HEK293 (cell line): ENCODE measurements at regions not wholly inside any gene's neighbourhood (a gene's known extent, or its start where the extent isn't known, plus 50 kb on each side); places are given as distances from the start of the nearest gene placed in this dataset.

Experiments
- CTCF ChIP-seq: fragments of 450-650 bp; formaldehyde crosslinking; IDR thresholded peaks from 2 replicates; pipeline ENCODE4 v1.5.1; 2016; ENCODE audit warnings: missing biosample characterization, missing genetic modification characterization
- TRIM28 ChIP-seq: IDR thresholded peaks from 2 replicates; pipeline ENCODE4 v1.6.1; 2011; ENCODE audit warnings: low read length, control low read depth, borderline replicate concordance
- ZNF776 ChIP-seq: fragments of 450-650 bp; formaldehyde crosslinking; IDR thresholded peaks from 2 replicates; pipeline ENCODE4 v1.5.0; 2017; ENCODE audit warnings: missing biosample characterization, missing genetic modification characterization, borderline replicate concordance

- TF ChIP-seq ZNF776, result no peak
- TF ChIP-seq TRIM28, result no peak
- no peak for TF ChIP-seq CTCF (tag by site-specific recombination)
Observed at GRCh38 chr18:77397056-77397455, 147.4 kb downstream of the GALR1 start.
